C4-2B (cell line): ENCODE measurements at regions not wholly inside any gene's neighbourhood (a gene's known extent, or its start where the extent isn't known, plus 50 kb on each side); places are given as distances from the start of the nearest gene placed in this dataset.

Experiments used
- CTCF ChIP-seq: fragments of 450-650 bp; conservative IDR thresholded peaks from 2 replicates; pipeline ENCODE4 v1.5.1; 2017; ENCODE audit warnings: mild to moderate bottlenecking
- ZFX ChIP-seq: fragments of 450-650 bp; IDR thresholded peaks from 2 replicates; pipeline ENCODE4 v1.6.1; 2017

DNA sequence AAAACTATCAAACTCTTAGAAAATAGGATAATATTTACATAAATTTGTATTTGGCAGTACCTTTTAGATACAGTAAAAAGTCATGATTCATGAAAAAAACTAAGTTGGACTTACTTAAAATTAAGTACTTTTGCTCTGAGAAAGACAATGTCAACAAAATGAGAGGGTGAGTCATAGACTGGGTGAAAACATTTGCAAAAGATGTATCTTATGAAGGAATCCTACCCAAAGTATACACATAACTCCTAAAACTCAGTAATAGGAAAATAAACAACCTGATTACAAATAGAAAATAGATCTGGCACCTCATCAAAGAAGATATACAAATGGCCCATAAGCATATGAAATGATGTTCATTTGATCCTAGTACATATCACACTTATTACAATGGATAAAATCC is 1154.6 kb downstream of the JRKL start:
- TF ChIP-seq CTCF = no peak
- TF ChIP-seq ZFX = no peak
